WTC11 (cell line): ENCODE measurements at regions not wholly inside any gene's neighbourhood (a gene's known extent, or its start where the extent isn't known, plus 50 kb on each side); places are given as distances from the start of the nearest gene placed in this dataset.

Experiments used
- ATAC-seq: fragments of 200-7000 bp; cut with Tn5 transposase; 2 replicates; pipeline ENCODE4 v1.10.0; 2021; ENCODE audit warnings: mild to moderate bottlenecking, moderate library complexity
- CTCF ChIA-PET: fragments of 300-600 bp; sonication (Branson Sonifier 250); formaldehyde crosslinking; loops from one replicate; lab custom pipeline; 2021; ENCODE audit warnings: antibody characterized with exemption; lab: Charles Lee
- POLR2A ChIA-PET: fragments of 350-600 bp; sonication (Branson Sonifier 250); formaldehyde crosslinking; loops from one replicate; lab custom pipeline; 2021; ENCODE audit warnings: antibody characterized with exemption; lab: Charles Lee
- DNase-seq: peaks from one replicate; pipeline ENCODE4 v3.0.0; 2021; ENCODE audit warnings: low spot score
- H3K27ac Mint-ChIP-seq: 2 replicates; pipeline ENCODE4 v1.8.0; 2021; ENCODE audit warnings: mixed read lengths
- H3K27me3 Mint-ChIP-seq: 2 replicates; pipeline ENCODE4 v1.8.0; 2021; ENCODE audit warnings: low read depth, mild to moderate bottlenecking, moderate library complexity, mixed read lengths
- H3K36me3 Mint-ChIP-seq: 2 replicates; pipeline ENCODE4 v1.8.0; 2021; ENCODE audit warnings: mixed read lengths
- H3K4me1 Mint-ChIP-seq: 2 replicates; pipeline ENCODE4 v1.8.0; 2022; ENCODE audit warnings: mixed read lengths
- H3K4me3 Mint-ChIP-seq: 2 replicates; pipeline ENCODE4 v1.8.0; 2021; ENCODE audit warnings: mild to moderate bottlenecking, moderate library complexity, mixed read lengths
- H3K9me3 Mint-ChIP-seq: 2 replicates; pipeline ENCODE4 v1.8.0; 2021; ENCODE audit warnings: mixed read lengths
- CREM ChIP-seq: sonication (generic); formaldehyde crosslinking; IDR thresholded peaks from 2 replicates; pipeline ENCODE4 v1.8.1; 2022; ENCODE audit warnings: mild to moderate bottlenecking, missing genetic modification reagents, moderate library complexity
- ESRRA ChIP-seq: sonication (generic); formaldehyde crosslinking; IDR thresholded peaks from 2 replicates; pipeline ENCODE4 v1.8.1; 2022; ENCODE audit warnings: mild to moderate bottlenecking, missing genetic modification reagents, borderline replicate concordance
- FOXK1 ChIP-seq: sonication (generic); formaldehyde crosslinking; IDR thresholded peaks from 2 replicates; pipeline ENCODE4 v1.8.0; 2022; ENCODE audit warnings: mild to moderate bottlenecking, moderate library complexity, missing genetic modification reagents
- GRHL2 ChIP-seq: fragments of 250-450 bp; sonication (Bioruptor Pico); IDR thresholded peaks from 2 replicates; pipeline ENCODE4 v1.8.0; 2022; ENCODE audit warnings: mild to moderate bottlenecking, moderate library complexity; ENCODE audit not compliant: insufficient replicate concordance, severe bottlenecking
- GTF2I ChIP-seq: fragments of 250-450 bp; sonication (Bioruptor Pico); conservative IDR thresholded peaks from 2 replicates; pipeline ENCODE4 v1.4.0; 2021; ENCODE audit warnings: mild to moderate bottlenecking
- NFE2L1 ChIP-seq: sonication (generic); formaldehyde crosslinking; IDR thresholded peaks from 2 replicates; pipeline ENCODE4 v1.8.1; 2023; ENCODE audit warnings: missing genetic modification reagents
- NR2C2 ChIP-seq: sonication (generic); formaldehyde crosslinking; IDR thresholded peaks from 2 replicates; pipeline ENCODE4 v1.8.0; 2022; ENCODE audit warnings: mild to moderate bottlenecking, missing genetic modification reagents
- RORB ChIP-seq: fragments of 250-450 bp; sonication (Bioruptor Pico); IDR thresholded peaks from 2 replicates; pipeline ENCODE4 v1.9.0; 2021; ENCODE audit warnings: mild to moderate bottlenecking
- ZNF138 ChIP-seq: sonication (generic); formaldehyde crosslinking; conservative IDR thresholded peaks from 2 replicates; pipeline ENCODE4 v1.8.1; 2022; ENCODE audit warnings: mild to moderate bottlenecking, moderate library complexity, missing genetic modification reagents
- ZNF263 ChIP-seq: sonication (generic); formaldehyde crosslinking; IDR thresholded peaks from 2 replicates; pipeline ENCODE4 v1.8.1; 2022; ENCODE audit warnings: low read depth, mild to moderate bottlenecking, moderate library complexity, missing genetic modification reagents
- ZNF423 ChIP-seq: fragments of 250-450 bp; sonication (Bioruptor Pico); IDR thresholded peaks from 2 replicates; pipeline ENCODE4 v2.1.2; 2022; ENCODE audit warnings: mild to moderate bottlenecking, moderate library complexity
- TF ChIP-seq, protein P1 (sequence below): sonication (generic); formaldehyde crosslinking; IDR thresholded peaks from 2 replicates; pipeline ENCODE4 v1.8.0; 2022; ENCODE audit warnings: mild to moderate bottlenecking, missing genetic modification reagents
- TF ChIP-seq, protein P2 (sequence below): sonication (generic); formaldehyde crosslinking; IDR thresholded peaks from 2 replicates; pipeline ENCODE4 v1.8.1; 2022; ENCODE audit warnings: low read depth, mild to moderate bottlenecking, moderate library complexity, missing genetic modification reagents, borderline replicate concordance
- TF ChIP-seq, protein P3 (sequence below): sonication (generic); formaldehyde crosslinking; IDR thresholded peaks from 2 replicates; pipeline ENCODE4 v1.8.0; 2022; ENCODE audit warnings: mild to moderate bottlenecking, missing genetic modification reagents
- TF ChIP-seq, protein P4 (sequence below): sonication (generic); formaldehyde crosslinking; IDR thresholded peaks from 2 replicates; pipeline ENCODE4 v1.8.0; 2023; ENCODE audit warnings: mild to moderate bottlenecking, missing genetic modification reagents
- TF ChIP-seq, protein P5 (sequence below): fragments of 250-450 bp; sonication (Bioruptor Pico); IDR thresholded peaks from 2 replicates; pipeline ENCODE4 v1.9.0; 2021; ENCODE audit warnings: moderate library complexity, mild to moderate bottlenecking, inconsistent platforms, borderline replicate concordance
- TF ChIP-seq, protein P6 (sequence below): sonication (generic); formaldehyde crosslinking; IDR thresholded peaks from 2 replicates; pipeline ENCODE4 v1.8.1; 2023; ENCODE audit warnings: mild to moderate bottlenecking, missing genetic modification reagents, moderate library complexity
- TF ChIP-seq, protein P7 (sequence below): fragments of 250-450 bp; sonication (Bioruptor Pico); IDR thresholded peaks from 2 replicates; pipeline ENCODE4 v1.9.0; 2021; ENCODE audit warnings: mild to moderate bottlenecking

DNA sequence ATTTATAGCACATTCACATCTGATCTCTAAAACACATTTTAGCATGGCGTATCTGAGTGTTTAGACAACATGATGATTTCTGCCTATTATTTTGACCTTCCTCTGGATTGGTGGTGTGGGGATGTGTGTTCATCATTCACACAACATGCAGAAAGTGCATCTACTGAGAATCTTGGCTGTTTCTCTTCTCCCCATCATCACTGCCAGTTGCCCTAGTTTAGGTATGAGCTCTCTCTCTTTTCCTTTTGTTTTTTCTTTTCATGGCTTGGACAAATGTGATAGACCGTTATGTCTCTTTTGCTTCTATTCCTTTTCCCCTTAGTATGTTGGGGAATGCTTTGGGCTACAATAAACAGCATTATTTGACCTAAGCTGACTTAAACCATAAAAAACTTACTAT is 239.2 kb upstream of the FZD8 start:
- Mint-ChIP-seq H3K4me1 (peaks cover 29% of the 10 kb centered on the region), H3K27me3 (peaks cover 3% of the 10 kb centered on the region; the same call in 1 of the 2 replicates), H3K27ac (no peak overlapping the region), H3K36me3 (no peaks in the 10 kb centered on the region), H3K9me3 (no peaks in the 10 kb centered on the region), H3K4me3 (no peak overlapping the region)
- TF ChIP-seq ZNF263, result no peak
- TF ChIP-seq, protein P1, sequence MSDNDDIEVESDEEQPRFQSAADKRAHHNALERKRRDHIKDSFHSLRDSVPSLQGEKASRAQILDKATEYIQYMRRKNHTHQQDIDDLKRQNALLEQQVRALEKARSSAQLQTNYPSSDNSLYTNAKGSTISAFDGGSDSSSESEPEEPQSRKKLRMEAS (CRISPR knock-in tag), result no peak
- TF ChIP-seq, protein P2, sequence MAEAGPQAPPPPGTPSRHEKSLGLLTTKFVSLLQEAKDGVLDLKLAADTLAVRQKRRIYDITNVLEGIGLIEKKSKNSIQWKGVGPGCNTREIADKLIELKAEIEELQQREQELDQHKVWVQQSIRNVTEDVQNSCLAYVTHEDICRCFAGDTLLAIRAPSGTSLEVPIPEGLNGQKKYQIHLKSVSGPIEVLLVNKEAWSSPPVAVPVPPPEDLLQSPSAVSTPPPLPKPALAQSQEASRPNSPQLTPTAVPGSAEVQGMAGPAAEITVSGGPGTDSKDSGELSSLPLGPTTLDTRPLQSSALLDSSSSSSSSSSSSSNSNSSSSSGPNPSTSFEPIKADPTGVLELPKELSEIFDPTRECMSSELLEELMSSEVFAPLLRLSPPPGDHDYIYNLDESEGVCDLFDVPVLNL (CRISPR knock-in tag), result no peak
- TF ChIP-seq ESRRA (CRISPR knock-in tag), result no peak
- TF ChIP-seq GTF2I, result no peak
- ChIA-PET CTCF (interaction anchor here (1.5 kb wide), 2 partner anchors 59 to 246 kb away, joined by 3 read pairs; no protein-coding TSS in a partner anchor), POLR2A (no interaction called here)
- DNase-seq, result no peak
- ATAC-seq, result no peak

DNA sequence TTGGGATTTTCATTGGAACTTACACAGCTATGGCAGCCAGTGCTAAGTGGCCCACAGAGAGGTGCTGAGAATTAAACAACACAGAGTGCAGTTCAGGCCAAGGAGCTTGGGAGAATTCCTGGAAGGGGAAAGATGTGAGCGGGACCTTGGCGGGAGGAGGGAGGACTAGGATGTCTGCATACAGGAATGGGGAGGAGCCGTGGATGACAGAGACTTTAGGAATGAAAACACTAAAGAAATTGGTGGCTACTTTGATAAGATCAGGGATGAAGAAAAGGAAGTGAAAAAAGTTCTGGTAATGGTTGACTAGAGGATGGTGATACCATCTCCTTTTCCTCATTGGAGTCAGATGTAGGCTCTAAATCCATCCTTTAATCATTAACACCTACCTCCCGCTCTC is 234.2 kb upstream of the FZD8 start:
- H3K9me3 Mint-ChIP-seq, result no peaks in the 10 kb centered on the region
- ATAC-seq (no peak), DNase-seq (no peak)
- peaks cover 4% of the 10 kb centered on the region for H3K36me3 Mint-ChIP-seq
- ChIA-PET CTCF (interaction anchor here (0.6 to 1.1 kb wide), 3 partner anchors 24 to 241 kb away, joined by 3 to 4 read pairs (median 3); no protein-coding TSS in a partner anchor), POLR2A (no interaction called here)
- peaks cover 18% of the 10 kb centered on the region for H3K27me3 Mint-ChIP-seq
- no peak overlapping the region for H3K4me3 Mint-ChIP-seq
- H3K4me1 Mint-ChIP-seq, result peaks cover 48% of the 10 kb centered on the region
- H3K27ac Mint-ChIP-seq, result no peak overlapping the region
- no peak for TF ChIP-seq GRHL2 (CRISPR knock-in tag)
- TF ChIP-seq, all 79 proteins: peak for 0

DNA sequence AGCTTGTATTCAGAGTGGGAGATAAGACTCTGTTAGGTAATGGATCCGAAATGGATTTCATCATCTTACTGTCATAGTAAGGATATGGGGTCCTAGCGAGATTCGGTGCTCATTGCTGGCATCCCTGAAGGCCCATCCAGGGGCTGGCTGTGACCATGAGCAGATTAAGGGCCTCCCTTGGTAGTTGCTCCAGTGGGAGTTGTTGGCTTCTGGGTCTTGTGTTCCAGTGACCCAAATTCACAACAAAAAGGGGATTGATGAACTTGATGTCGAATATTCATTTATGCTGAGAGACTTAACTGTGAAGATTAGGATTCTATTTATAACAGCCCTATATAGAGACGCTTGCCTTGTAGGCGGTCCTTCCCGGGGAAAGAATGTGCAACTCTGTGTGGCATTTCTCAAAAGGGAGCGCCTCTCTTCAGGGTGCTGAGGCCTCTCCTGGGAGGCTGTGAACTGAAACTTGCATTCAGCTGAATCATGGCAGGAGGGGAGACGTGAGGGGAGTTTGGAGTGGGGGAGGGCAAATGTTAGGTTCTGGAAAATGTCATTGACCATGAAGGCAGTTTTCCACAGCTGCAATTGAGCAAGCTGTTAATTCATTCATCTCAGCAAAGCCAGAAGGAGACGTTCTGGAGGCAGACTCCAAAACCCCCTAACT is 233.1 kb upstream of the FZD8 start:
- Mint-ChIP-seq H3K4me3 (no peak overlapping the region), H3K27ac (no peak overlapping the region), H3K9me3 (no peaks in the 10 kb centered on the region), H3K4me1 (peaks cover 59% of the 10 kb centered on the region), H3K36me3 (peaks cover 4% of the 10 kb centered on the region), H3K27me3 (peaks cover 18% of the 10 kb centered on the region)
- peak; percentile 31 for DNase-seq
- peak; percentile 71 for ATAC-seq
- POLR2A ChIA-PET, result no interaction called here
- TF ChIP-seq ZNF138 (CRISPR knock-in tag), result no peak
- peak; percentile 47; the same call in 1 of the 2 replicates for TF ChIP-seq NFE2L1 (CRISPR knock-in tag)
- TF ChIP-seq ZNF423, result 0 out of 2 replicates have a peak, but pooled peaks have one; percentile 18
- TF ChIP-seq FOXK1 (CRISPR knock-in tag), result no peak
- CTCF ChIA-PET, result interaction anchor here (0.5 to 1.9 kb wide), 4 partner anchors 10 to 489 kb away, joined by 3 to 6 read pairs (median 3); no protein-coding TSS in a partner anchor

DNA sequence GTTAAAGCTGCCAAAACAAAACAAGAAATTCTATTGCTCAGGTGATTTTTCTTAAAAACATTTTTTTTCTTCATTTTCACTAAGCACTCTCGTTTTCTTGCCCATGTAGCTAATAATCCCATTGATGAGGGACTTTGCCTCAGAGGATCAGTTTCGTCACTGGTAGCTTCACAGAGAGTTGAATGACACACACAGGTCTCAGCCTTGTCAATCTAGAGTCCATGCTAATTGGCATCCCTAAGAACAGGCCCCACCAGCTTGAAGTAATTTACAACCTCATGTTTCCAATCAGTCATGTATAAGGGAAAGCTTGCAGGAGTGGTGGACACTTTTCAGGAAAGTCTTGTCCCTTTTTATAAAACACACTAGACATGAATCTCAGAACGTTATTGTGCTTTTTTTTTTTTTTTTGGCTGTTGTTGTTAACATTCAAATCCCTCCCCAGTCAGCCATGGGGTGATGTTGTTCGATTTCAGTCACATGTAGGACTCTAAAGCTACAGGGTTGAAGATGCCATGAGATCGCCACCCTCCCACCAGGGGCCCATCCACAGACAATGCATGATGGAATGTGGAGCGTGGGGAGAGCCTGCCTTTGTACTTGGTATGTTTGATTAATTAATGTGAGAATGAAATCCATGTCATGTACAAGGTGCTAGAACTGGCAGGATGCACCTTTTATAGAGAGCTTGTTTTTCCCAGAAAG is 232.4 kb upstream of the FZD8 start:
- no peak for DNase-seq
- H3K4me1 Mint-ChIP-seq, result peaks cover 59% of the 10 kb centered on the region
- ATAC-seq, result no peak
- TF ChIP-seq, protein P3, sequence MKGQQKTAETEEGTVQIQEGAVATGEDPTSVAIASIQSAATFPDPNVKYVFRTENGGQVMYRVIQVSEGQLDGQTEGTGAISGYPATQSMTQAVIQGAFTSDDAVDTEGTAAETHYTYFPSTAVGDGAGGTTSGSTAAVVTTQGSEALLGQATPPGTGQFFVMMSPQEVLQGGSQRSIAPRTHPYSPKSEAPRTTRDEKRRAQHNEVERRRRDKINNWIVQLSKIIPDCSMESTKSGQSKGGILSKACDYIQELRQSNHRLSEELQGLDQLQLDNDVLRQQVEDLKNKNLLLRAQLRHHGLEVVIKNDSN (CRISPR knock-in tag), result no peak
- TF ChIP-seq, protein P4, sequence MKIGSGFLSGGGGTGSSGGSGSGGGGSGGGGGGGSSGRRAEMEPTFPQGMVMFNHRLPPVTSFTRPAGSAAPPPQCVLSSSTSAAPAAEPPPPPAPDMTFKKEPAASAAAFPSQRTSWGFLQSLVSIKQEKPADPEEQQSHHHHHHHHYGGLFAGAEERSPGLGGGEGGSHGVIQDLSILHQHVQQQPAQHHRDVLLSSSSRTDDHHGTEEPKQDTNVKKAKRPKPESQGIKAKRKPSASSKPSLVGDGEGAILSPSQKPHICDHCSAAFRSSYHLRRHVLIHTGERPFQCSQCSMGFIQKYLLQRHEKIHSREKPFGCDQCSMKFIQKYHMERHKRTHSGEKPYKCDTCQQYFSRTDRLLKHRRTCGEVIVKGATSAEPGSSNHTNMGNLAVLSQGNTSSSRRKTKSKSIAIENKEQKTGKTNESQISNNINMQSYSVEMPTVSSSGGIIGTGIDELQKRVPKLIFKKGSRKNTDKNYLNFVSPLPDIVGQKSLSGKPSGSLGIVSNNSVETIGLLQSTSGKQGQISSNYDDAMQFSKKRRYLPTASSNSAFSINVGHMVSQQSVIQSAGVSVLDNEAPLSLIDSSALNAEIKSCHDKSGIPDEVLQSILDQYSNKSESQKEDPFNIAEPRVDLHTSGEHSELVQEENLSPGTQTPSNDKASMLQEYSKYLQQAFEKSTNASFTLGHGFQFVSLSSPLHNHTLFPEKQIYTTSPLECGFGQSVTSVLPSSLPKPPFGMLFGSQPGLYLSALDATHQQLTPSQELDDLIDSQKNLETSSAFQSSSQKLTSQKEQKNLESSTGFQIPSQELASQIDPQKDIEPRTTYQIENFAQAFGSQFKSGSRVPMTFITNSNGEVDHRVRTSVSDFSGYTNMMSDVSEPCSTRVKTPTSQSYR, result no peak
- TF ChIP-seq NR2C2 (CRISPR knock-in tag), result no peak
- TF ChIP-seq, protein P5, sequence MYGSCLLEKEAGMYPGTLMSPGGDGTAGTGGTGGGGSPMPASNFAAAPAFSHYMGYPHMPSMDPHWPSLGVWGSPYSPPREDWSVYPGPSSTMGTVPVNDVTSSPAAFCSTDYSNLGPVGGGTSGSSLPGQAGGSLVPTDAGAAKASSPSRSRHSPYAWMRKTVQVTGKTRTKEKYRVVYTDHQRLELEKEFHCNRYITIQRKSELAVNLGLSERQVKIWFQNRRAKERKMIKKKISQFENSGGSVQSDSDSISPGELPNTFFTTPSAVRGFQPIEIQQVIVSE (CRISPR knock-in tag), result no peak
- TF ChIP-seq, protein P6, sequence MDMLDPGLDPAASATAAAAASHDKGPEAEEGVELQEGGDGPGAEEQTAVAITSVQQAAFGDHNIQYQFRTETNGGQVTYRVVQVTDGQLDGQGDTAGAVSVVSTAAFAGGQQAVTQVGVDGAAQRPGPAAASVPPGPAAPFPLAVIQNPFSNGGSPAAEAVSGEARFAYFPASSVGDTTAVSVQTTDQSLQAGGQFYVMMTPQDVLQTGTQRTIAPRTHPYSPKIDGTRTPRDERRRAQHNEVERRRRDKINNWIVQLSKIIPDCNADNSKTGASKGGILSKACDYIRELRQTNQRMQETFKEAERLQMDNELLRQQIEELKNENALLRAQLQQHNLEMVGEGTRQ (CRISPR knock-in tag), result no peak
- no peak for TF ChIP-seq RORB (CRISPR knock-in tag)
- TF ChIP-seq, protein P7, sequence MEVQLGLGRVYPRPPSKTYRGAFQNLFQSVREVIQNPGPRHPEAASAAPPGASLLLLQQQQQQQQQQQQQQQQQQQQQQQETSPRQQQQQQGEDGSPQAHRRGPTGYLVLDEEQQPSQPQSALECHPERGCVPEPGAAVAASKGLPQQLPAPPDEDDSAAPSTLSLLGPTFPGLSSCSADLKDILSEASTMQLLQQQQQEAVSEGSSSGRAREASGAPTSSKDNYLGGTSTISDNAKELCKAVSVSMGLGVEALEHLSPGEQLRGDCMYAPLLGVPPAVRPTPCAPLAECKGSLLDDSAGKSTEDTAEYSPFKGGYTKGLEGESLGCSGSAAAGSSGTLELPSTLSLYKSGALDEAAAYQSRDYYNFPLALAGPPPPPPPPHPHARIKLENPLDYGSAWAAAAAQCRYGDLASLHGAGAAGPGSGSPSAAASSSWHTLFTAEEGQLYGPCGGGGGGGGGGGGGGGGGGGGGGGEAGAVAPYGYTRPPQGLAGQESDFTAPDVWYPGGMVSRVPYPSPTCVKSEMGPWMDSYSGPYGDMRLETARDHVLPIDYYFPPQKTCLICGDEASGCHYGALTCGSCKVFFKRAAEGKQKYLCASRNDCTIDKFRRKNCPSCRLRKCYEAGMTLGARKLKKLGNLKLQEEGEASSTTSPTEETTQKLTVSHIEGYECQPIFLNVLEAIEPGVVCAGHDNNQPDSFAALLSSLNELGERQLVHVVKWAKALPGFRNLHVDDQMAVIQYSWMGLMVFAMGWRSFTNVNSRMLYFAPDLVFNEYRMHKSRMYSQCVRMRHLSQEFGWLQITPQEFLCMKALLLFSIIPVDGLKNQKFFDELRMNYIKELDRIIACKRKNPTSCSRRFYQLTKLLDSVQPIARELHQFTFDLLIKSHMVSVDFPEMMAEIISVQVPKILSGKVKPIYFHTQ, result no peak
- no peak for TF ChIP-seq CREM (CRISPR knock-in tag)

More for the DNA sequence above, 232.4 kb upstream of the FZD8 start:
- peaks cover 18% of the 10 kb centered on the region for H3K27me3 Mint-ChIP-seq
- H3K4me3 Mint-ChIP-seq, result no peak overlapping the region
- ChIA-PET POLR2A (no interaction called here), CTCF (interaction anchor here (0.5 to 1.9 kb wide), 7 partner anchors 11 to 490 kb away, joined by 3 to 6 read pairs (median 3); no protein-coding TSS in a partner anchor)
- peaks cover 4% of the 10 kb centered on the region for H3K36me3 Mint-ChIP-seq
- H3K27ac Mint-ChIP-seq, result no peak overlapping the region
- no peaks in the 10 kb centered on the region for H3K9me3 Mint-ChIP-seq
